Fibroblast of villous mesenchyme (primary cell): ENCODE measurements at regions not wholly inside any gene's neighbourhood (a gene's known extent, or its start where the extent isn't known, plus 50 kb on each side); places are given as distances from the start of the nearest gene placed in this dataset.

Experiments
- DNase-seq: peaks from one replicate; pipeline ENCODE4 v3.0.0-alpha.2; 2010; ENCODE audit warnings: low read depth
- H3K4me3 ChIP-seq: 2 replicates; pipeline ENCODE4 v1.5.1; 2011; ENCODE audit warnings: low read depth, mild to moderate bottlenecking, low read length
- TF ChIP-seq, protein P1 (sequence below): IDR thresholded peaks from 2 replicates; pipeline ENCODE4 v1.5.1; 2012; ENCODE audit warnings: low read depth, mild to moderate bottlenecking, low read length; ENCODE audit not compliant: insufficient read depth

DNA sequence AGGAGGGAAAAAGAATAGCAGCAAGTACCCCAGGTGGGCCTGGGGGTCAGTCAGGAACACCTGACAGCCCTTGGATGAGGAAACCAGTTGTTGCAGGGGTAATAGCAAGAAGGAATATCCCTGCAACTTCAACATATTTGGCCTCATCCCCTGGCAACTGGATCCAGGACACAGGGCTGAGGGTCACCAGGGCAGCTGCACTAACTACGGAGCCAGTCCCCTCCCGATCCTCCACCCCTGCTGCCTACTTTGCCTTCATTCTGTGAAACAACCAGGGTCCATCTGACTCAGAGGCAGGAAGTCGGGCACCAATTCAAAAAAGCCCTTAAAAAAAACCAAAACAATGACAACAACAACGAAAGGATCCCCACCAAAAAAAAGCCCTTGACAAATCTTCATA lies 52.9 kb downstream of the FRMPD3 start:
- DNase-seq, result no peak
- TF ChIP-seq, protein P1, sequence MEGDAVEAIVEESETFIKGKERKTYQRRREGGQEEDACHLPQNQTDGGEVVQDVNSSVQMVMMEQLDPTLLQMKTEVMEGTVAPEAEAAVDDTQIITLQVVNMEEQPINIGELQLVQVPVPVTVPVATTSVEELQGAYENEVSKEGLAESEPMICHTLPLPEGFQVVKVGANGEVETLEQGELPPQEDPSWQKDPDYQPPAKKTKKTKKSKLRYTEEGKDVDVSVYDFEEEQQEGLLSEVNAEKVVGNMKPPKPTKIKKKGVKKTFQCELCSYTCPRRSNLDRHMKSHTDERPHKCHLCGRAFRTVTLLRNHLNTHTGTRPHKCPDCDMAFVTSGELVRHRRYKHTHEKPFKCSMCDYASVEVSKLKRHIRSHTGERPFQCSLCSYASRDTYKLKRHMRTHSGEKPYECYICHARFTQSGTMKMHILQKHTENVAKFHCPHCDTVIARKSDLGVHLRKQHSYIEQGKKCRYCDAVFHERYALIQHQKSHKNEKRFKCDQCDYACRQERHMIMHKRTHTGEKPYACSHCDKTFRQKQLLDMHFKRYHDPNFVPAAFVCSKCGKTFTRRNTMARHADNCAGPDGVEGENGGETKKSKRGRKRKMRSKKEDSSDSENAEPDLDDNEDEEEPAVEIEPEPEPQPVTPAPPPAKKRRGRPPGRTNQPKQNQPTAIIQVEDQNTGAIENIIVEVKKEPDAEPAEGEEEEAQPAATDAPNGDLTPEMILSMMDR, result no peak
- no peak overlapping the region for H3K4me3 ChIP-seq

DNA sequence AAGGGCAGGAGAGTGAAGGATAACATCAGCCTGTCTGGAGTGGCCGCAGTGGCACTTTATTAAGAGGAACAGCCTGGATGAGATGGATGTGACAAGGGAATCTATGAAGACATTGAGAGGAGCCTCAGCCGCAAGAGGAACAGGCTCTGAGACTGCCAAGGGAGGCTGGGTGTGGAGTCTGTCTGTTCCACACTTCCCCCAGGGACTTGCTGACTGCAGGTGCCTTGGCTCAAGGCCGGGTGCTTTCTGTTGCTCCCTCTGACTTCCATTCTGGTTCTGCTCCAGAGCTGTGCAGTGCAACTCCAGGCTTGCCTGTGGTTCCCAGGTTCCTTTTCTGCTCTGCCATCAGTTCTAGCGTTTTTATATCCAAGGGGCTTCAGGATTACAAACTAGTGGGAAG lies 54.6 kb downstream of the FRMPD3 start:
- no peak for DNase-seq
- H3K4me3 ChIP-seq, result no peak overlapping the region
- TF ChIP-seq, protein P1, result no peak

DNA sequence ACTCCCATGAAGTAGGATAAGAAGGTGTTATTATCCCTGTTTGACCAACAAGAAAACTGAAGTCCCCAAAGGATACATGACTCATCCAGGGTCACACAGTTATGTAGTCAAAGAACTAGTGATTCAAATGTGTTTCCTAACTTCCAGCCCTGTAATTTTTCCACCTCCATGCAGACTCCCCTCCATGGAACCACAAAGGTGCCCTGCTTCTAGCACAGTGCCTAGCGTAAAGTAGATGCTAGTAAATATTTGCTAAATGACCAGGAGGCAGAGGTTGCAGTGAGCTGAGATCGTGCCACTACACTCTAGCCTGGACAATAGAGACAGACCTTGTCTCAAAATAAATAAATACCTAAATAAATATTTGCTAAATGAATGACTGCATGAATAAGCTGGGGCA lies 55.8 kb downstream of the FRMPD3 start:
- no peak overlapping the region for H3K4me3 ChIP-seq
- TF ChIP-seq, protein P1, result no peak
- no peak for DNase-seq

DNA sequence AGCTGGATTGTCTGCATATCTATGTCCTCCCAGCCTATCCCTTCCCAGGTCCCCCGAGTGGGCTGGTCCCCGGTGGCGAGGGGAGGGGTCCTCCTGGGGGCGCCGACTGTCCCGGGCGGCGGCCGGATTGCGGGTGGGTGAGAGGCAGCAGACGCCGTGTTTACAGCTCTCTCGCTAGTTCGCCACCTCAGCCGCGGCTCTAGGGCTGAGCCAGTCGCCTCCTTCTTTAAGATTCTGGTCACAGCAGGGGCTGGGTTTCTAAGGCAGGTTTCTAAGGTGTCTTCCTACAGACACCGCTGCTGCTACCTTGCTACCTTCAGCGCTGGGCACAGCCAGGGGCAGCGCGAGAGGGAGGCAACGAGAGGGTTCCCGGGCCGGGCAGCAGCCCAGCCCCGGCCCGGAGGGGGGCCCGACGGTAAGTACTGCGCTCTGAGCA lies 57.2 kb downstream of the FRMPD3 start:
- H3K4me3 ChIP-seq, result no peak overlapping the region
- TF ChIP-seq, protein P1, result no peak
- no peak for DNase-seq

DNA sequence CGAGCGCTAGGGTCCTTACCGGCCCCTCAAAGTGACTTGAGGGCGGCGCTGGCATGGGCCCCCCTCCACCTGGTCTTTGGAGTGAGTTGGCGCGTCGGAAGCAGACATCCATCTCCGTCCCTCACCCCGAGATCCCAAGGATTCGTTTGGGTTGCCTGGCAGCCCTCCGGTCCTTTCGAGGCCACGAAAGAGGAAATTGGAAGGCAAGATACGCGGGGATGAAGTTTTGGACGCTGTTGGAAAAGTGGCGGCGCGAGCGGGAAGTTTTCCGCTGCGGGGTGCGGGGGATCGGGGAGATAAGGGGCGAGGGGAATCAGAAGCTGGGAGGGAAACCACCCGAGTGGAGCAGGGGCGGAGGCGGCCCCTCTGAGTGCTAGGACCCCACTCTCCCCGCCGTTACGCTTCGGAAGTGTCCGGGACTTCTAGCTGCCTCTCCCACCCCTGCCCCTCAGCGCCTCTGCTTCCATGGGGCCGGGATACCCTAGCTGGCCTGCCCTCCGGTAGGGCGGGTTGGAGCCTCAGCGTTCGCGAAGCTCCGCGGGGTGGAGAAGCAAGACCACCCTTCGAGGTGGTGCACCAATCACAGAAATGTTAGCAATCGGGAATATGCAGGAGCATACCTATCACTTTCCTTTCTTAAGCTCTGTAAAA lies 57.8 kb downstream of the FRMPD3 start:
- TF ChIP-seq, protein P1, result no peak
- no peak for DNase-seq
- H3K4me3 ChIP-seq, result no peak overlapping the region

DNA sequence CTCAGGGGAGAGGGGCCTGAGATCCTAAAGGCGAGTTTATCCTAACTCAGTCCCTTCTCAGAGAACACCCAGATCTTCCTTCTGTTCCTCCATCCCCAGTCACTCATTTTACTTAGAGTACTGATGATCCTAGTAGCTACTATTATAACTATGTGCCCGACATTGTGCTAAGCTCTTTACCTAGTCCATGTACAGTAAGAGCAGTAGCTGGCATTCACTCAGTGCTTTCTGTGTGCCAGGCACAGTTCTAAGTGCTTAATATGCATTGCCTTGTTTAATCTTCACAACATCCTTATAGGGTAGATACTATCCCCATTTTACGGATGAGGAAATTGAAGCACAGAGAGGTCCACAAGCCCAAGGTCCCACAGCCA lies 58.3 kb downstream of the FRMPD3 start:
- H3K4me3 ChIP-seq, result no peak overlapping the region
- DNase-seq, result no peak
- TF ChIP-seq, protein P1, result no peak

DNA sequence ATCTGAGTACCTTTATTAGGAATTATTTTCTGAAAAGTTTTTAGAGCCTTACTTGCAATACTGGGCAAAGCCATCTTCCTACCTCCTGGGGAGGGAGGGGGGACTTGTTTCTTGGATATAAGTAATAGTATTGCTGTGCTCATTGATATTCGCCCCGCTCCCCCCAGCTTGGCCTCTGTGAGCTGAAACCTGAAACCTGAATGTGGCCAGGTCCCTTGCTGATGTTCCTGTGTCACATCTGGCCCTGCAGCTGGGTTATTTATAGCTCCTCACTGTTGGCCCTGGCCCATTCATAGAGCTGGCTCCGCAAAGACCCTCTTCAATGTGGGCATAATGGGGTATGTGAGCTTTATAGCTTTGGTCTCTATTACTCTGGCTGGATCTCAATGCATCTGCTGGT lies 59.5 kb downstream of the FRMPD3 start:
- DNase-seq, result no peak
- no peak overlapping the region for H3K4me3 ChIP-seq
- TF ChIP-seq, protein P1, result no peak
